ENCODE measurements at regions not wholly inside any gene's neighbourhood (a gene's known extent, or its start where the extent isn't known, plus 50 kb on each side); places are given as distances from the start of the nearest gene placed in this dataset.

DNA sequence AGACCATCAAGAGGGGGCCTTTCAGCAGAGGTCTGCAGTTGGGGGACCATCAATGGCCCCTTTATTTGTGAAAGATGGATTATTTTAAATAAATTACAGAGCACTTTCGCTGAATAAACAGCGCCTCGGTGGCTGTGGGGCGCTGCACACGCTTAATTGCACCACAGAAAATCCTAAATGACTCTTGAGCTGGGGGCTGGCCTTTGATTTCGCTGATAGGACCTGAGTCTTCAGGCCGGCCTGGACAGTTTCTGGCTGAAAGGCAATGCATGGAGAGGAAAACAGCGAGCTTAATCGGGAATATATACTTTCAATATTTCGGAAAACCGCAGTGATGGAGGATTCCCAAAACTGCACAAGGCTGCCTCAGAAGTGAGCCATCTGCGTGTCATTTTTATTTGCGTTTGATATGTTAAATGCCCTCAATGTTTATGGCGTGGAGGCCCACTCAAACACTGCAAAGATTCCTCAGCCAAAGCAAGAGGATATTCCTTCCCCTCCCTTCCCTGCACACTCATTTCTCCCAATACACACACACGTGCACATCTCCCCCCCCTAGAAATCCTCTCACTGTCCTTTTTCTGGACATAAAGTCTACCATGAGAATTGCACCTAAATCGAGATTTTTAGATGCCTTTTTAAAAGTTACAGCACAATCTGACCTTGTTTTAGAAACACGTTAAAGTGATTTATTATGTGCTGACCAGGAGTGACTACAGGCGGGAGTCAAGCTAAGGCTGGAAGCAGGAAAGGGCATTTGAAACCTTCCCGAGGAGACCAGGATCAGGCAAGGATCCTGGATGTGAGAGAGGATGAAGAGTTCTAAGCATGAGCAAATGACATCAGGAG, 340.7 kb downstream of the RAB28 start:
- peaks cover 0 to 14% (median 2%) of the 10 kb centered on the region in 7 donors for H3K9me3 Mint-ChIP-seq
- no peaks in the 10 kb centered on the region for H3K9me3 ChIP-seq (replicated peaks in 1 of 2; ENCODE audit: control insufficient read depth in 1 of 2, insufficient read depth in 1 of 2, low read length in 2 of 2)
- H3K9ac ChIP-seq (ENCODE audit: insufficient read depth, low read length, poor library complexity, severe bottlenecking): no peak overlapping the region
- H3K4me3 Mint-ChIP-seq: no peak overlapping the region
- intact Hi-C loops (cut with micrococcal nuclease): no loop called here
- no peaks in the 10 kb centered on the region for H3K36me3 ChIP-seq (replicated peaks in 1 of 2; ENCODE audit: control insufficient read depth in 1 of 2, insufficient read depth in 2 of 2, low read length in 2 of 2)
- H3K27ac ChIP-seq (ENCODE audit: low read depth in 1 of 2, low read length in 2 of 2): no peak overlapping the region
- TF ChIP-seq, protein P1, sequence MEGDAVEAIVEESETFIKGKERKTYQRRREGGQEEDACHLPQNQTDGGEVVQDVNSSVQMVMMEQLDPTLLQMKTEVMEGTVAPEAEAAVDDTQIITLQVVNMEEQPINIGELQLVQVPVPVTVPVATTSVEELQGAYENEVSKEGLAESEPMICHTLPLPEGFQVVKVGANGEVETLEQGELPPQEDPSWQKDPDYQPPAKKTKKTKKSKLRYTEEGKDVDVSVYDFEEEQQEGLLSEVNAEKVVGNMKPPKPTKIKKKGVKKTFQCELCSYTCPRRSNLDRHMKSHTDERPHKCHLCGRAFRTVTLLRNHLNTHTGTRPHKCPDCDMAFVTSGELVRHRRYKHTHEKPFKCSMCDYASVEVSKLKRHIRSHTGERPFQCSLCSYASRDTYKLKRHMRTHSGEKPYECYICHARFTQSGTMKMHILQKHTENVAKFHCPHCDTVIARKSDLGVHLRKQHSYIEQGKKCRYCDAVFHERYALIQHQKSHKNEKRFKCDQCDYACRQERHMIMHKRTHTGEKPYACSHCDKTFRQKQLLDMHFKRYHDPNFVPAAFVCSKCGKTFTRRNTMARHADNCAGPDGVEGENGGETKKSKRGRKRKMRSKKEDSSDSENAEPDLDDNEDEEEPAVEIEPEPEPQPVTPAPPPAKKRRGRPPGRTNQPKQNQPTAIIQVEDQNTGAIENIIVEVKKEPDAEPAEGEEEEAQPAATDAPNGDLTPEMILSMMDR (IDR thresholded peaks at IDR 0.05): no peak
- no peaks in the 10 kb centered on the region for H3K4me1 ChIP-seq (ENCODE audit: control insufficient read depth in 1 of 2, insufficient read depth in 2 of 2, low read length in 2 of 2)
- no peaks in the 10 kb centered on the region for H4K20me1 ChIP-seq (ENCODE audit: insufficient read depth, low read length)
- H3K27me3 ChIP-seq (ENCODE audit: control insufficient read depth in 2 of 2, insufficient read depth in 2 of 2, low read length in 2 of 2): no peaks in the 10 kb centered on the region
- H3K4me2 ChIP-seq (replicated peaks; ENCODE audit: extremely low read depth, low read length, poor library complexity, severe bottlenecking): no peak overlapping the region
- no peaks in the 10 kb centered on the region for H3K4me1 Mint-ChIP-seq
- DNase-seq: no peak
- H3K4me3 ChIP-seq (replicated peaks in 1 of 3; ENCODE audit: low read depth in 2 of 3, low read length in 3 of 3): no peak overlapping the region
- H2AFZ ChIP-seq (ENCODE audit: insufficient read depth, low read depth, low read length, poor library complexity, severe bottlenecking): no peak overlapping the region
- WGBS (ENCODE audit: insufficient coverage): 82% methylated on average over 18 of the region's 19 CpGs
- H3K79me2 ChIP-seq (ENCODE audit: insufficient read depth, low read length): no peaks in the 10 kb centered on the region
- H3K36me3 Mint-ChIP-seq: no peaks in the 10 kb centered on the region
- H3K27me3 Mint-ChIP-seq (ENCODE audit: low read depth in 3 of 3): peaks cover 0 to 1% (median 0%) of the 10 kb centered on the region in 3 donors
- H3K27ac Mint-ChIP-seq: no peak overlapping the region

GRCh38 chr4:13142726-13143125, 341.4 kb downstream of the RAB28 start:
- no peak for DNase-seq
- Histone ChIP-seq H3K27ac (ENCODE audit: low read depth in 1 of 2, low read length in 2 of 2) (no peak overlapping the region), H3K79me2 (ENCODE audit: insufficient read depth, low read length) (no peaks in the 10 kb centered on the region), H3K4me2 (replicated peaks; ENCODE audit: extremely low read depth, low read length, poor library complexity, severe bottlenecking) (no peak overlapping the region), H3K36me3 (replicated peaks in 1 of 2; ENCODE audit: control insufficient read depth in 1 of 2, insufficient read depth in 2 of 2, low read length in 2 of 2) (no peaks in the 10 kb centered on the region), H4K20me1 (ENCODE audit: insufficient read depth, low read length) (no peaks in the 10 kb centered on the region), H3K9ac (ENCODE audit: insufficient read depth, low read length, poor library complexity, severe bottlenecking) (no peak overlapping the region), H3K27me3 (ENCODE audit: control insufficient read depth in 2 of 2, insufficient read depth in 2 of 2, low read length in 2 of 2) (no peaks in the 10 kb centered on the region), H3K4me3 (replicated peaks in 1 of 3; ENCODE audit: low read depth in 2 of 3, low read length in 3 of 3) (no peak overlapping the region), H3K4me1 (ENCODE audit: control insufficient read depth in 1 of 2, insufficient read depth in 2 of 2, low read length in 2 of 2) (no peaks in the 10 kb centered on the region), H3K9me3 (replicated peaks in 1 of 2; ENCODE audit: control insufficient read depth in 1 of 2, insufficient read depth in 1 of 2, low read length in 2 of 2) (no peaks in the 10 kb centered on the region), H2AFZ (ENCODE audit: insufficient read depth, low read depth, low read length, poor library complexity, severe bottlenecking) (no peak overlapping the region)
- WGBS (ENCODE audit: insufficient coverage): 96% methylated on average over 3 of the region's 4 CpGs
- Mint-ChIP-seq H3K4me3 (no peak overlapping the region), H3K9me3 (peaks cover 0 to 12% (median 2%) of the 10 kb centered on the region in 7 donors), H3K27me3 (ENCODE audit: low read depth in 3 of 3) (peaks cover 0 to 1% (median 0%) of the 10 kb centered on the region in 3 donors), H3K4me1 (no peaks in the 10 kb centered on the region), H3K36me3 (no peaks in the 10 kb centered on the region), H3K27ac (no peak overlapping the region)
- TF ChIP-seq, protein P1 (IDR thresholded peaks at IDR 0.05): no peak
- intact Hi-C loops (cut with micrococcal nuclease): no loop called here
